ENCODE measurements at regions not wholly inside any gene's neighbourhood (a gene's known extent, or its start where the extent isn't known, plus 50 kb on each side); places are given as distances from the start of the nearest gene placed in this dataset.
"Not testable (repeated sequence)": the region's sequence is repeated elsewhere in the genome, so short reads cannot be mapped to it uniquely, and the experiment has no call there.

GRCh38 chr7:85681241-85681640 lies 494.4 kb upstream of the SEMA3D start:
- Histone ChIP-seq H3K27ac (no peak overlapping the region), H3K4me3 (ENCODE audit: low read depth in 1 of 2, low read length in 1 of 2) (no peak overlapping the region), H3K9me3 (no peaks in the 10 kb centered on the region), H3K27me3 (no peaks in the 10 kb centered on the region), H3K4me1 (ENCODE audit: control insufficient read depth in 1 of 2, insufficient read depth in 1 of 2, low read depth in 1 of 2, low read length in 1 of 2) (no peaks in the 10 kb centered on the region), H3K36me3 (no peaks in the 10 kb centered on the region)
- no peak for TF ChIP-seq CTCF (IDR thresholded peaks at IDR 0.05)

- H3K4me1 ChIP-seq (ENCODE audit: control insufficient read depth in 1 of 2, insufficient read depth in 1 of 2, low read depth in 1 of 2, low read length in 1 of 2); H3K9me3 ChIP-seq; H3K27me3 ChIP-seq; H3K4me3 ChIP-seq (ENCODE audit: low read depth in 1 of 2, low read length in 1 of 2); H3K27ac ChIP-seq; H3K36me3 ChIP-seq: not testable (repeated sequence)
Measured at GRCh38 chr7:85675093-85675492, 488.2 kb upstream of the SEMA3D start.

GRCh38 chr7:85673876-85674275 lies 487.0 kb upstream of the SEMA3D start:
- H3K4me3 ChIP-seq (ENCODE audit: low read depth in 1 of 2, low read length in 1 of 2) = no peak overlapping the region
- no peak overlapping the region for H3K27ac ChIP-seq
- H3K9me3 ChIP-seq = no peaks in the 10 kb centered on the region
- TF ChIP-seq CTCF (IDR thresholded peaks at IDR 0.05) = no peak
- H3K36me3 ChIP-seq = no peaks in the 10 kb centered on the region
- no peaks in the 10 kb centered on the region for H3K27me3 ChIP-seq
- H3K4me1 ChIP-seq (ENCODE audit: control insufficient read depth in 1 of 2, insufficient read depth in 1 of 2, low read depth in 1 of 2, low read length in 1 of 2) = no peaks in the 10 kb centered on the region

GRCh38 chr7:85669225-85669624 lies 482.4 kb upstream of the SEMA3D start:
- no peaks in the 10 kb centered on the region for H3K9me3 ChIP-seq
- no peak overlapping the region for H3K27ac ChIP-seq
- H3K36me3 ChIP-seq = no peaks in the 10 kb centered on the region
- H3K27me3 ChIP-seq = no peaks in the 10 kb centered on the region
- TF ChIP-seq CTCF (IDR thresholded peaks at IDR 0.05) = no peak
- H3K4me1 ChIP-seq (ENCODE audit: control insufficient read depth in 1 of 2, insufficient read depth in 1 of 2, low read depth in 1 of 2, low read length in 1 of 2) = no peaks in the 10 kb centered on the region
- no peak overlapping the region for H3K4me3 ChIP-seq (ENCODE audit: low read depth in 1 of 2, low read length in 1 of 2)

- Histone ChIP-seq H3K27ac (no peak overlapping the region), H3K4me1 (ENCODE audit: control insufficient read depth in 1 of 2, insufficient read depth in 1 of 2, low read depth in 1 of 2, low read length in 1 of 2) (peaks cover 2 to 4% of the 10 kb centered on the region in 2 experiments), H3K4me3 (ENCODE audit: low read depth in 1 of 2, low read length in 1 of 2) (no peak overlapping the region), H3K36me3 (no peaks in the 10 kb centered on the region), H3K27me3 (no peaks in the 10 kb centered on the region), H3K9me3 (no peaks in the 10 kb centered on the region)
- TF ChIP-seq CTCF (IDR thresholded peaks at IDR 0.05) = no peak
Measured at GRCh38 chr7:85664341-85664740, 477.5 kb upstream of the SEMA3D start.

GRCh38 chr7:85659364-85659763 lies 472.5 kb upstream of the SEMA3D start:
- H3K9me3 ChIP-seq = no peaks in the 10 kb centered on the region
- H3K27me3 ChIP-seq = no peaks in the 10 kb centered on the region
- peaks cover 3 to 4% of the 10 kb centered on the region in 2 experiments for H3K4me1 ChIP-seq (ENCODE audit: control insufficient read depth in 1 of 2, insufficient read depth in 1 of 2, low read depth in 1 of 2, low read length in 1 of 2)
- H3K36me3 ChIP-seq = no peaks in the 10 kb centered on the region
- no peak for TF ChIP-seq CTCF (IDR thresholded peaks at IDR 0.05)
- no peak overlapping the region for H3K27ac ChIP-seq
- H3K4me3 ChIP-seq (ENCODE audit: low read depth in 1 of 2, low read length in 1 of 2) = no peak overlapping the region

All from neutrophil (primary cell).